Mucosa of stomach (tissue), 1 donor: ENCODE measurements at regions not wholly inside any gene's neighbourhood (a gene's known extent, or its start where the extent isn't known, plus 50 kb on each side); places are given as distances from the start of the nearest gene placed in this dataset.
"Not testable (repeated sequence)": the region's sequence is repeated elsewhere in the genome, so short reads cannot be mapped to it uniquely, and the experiment has no call there.

ENCODE experiments used
- H3K27me3 ChIP-seq: one replicate; pipeline ENCODE4 v1.7.0; 2013; ENCODE audit warnings: mild to moderate bottlenecking, low read length; ENCODE audit not compliant: control insufficient read depth, insufficient read depth
- H3K36me3 ChIP-seq: one replicate; pipeline ENCODE4 v1.7.0; 2013; ENCODE audit warnings: low read length; ENCODE audit not compliant: control insufficient read depth, insufficient read depth
- H3K4me1 ChIP-seq: one replicate; pipeline ENCODE4 v1.7.0; 2013; ENCODE audit warnings: mild to moderate bottlenecking, low read length; ENCODE audit not compliant: control insufficient read depth, insufficient read depth
- H3K4me3 ChIP-seq: one replicate; pipeline ENCODE4 v1.7.0; 2013; ENCODE audit warnings: low read length
- H3K9ac ChIP-seq: one replicate; pipeline ENCODE4 v1.7.0; 2013; ENCODE audit warnings: mild to moderate bottlenecking, low read length, moderate library complexity
- H3K9me3 ChIP-seq: one replicate; pipeline ENCODE4 v1.7.0; 2013; ENCODE audit warnings: mild to moderate bottlenecking, low read length, moderate library complexity; ENCODE audit not compliant: control insufficient read depth
- donor health status: Pancreatic carcinoma.

DNA sequence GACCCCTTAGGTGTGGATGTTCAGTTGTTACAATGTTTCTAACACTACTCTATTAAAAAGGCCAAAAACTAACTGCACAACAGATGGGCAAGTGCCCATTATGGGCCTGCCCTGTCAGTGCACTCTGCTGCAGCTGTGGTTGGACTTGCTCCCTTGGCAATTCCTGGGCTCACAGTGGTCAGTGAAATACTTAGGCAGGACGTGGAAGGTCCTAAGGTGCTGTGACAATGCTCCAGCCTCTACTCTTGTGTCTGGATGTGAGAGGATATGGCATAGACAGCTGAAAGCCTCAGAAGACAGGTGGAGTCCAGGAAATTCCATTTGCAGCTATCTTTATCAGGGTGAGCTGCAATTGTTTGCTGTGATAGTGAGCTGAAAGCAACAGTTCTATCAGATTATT is 136.5 kb upstream of the OLIG3 start:
- no peaks in the 10 kb centered on the region for H3K4me1 ChIP-seq
- no peaks in the 10 kb centered on the region for H3K27me3 ChIP-seq
- no peaks in the 10 kb centered on the region for H3K36me3 ChIP-seq
- H3K9me3 ChIP-seq, result no peaks in the 10 kb centered on the region
- no peak overlapping the region for H3K4me3 ChIP-seq
- no peak overlapping the region for H3K9ac ChIP-seq

- Histone ChIP-seq H3K9ac (no peak overlapping the region), H3K36me3 (no peaks in the 10 kb centered on the region), H3K27me3 (no peaks in the 10 kb centered on the region), H3K4me3 (no peak overlapping the region), H3K9me3 (no peaks in the 10 kb centered on the region), H3K4me1 (no peaks in the 10 kb centered on the region)
Measured at GRCh38 chr6:137631323-137631722, 137.1 kb upstream of the OLIG3 start.

GRCh38 chr6:137634177-137634576 is 140.0 kb upstream of the OLIG3 start:
- not testable (repeated sequence) for H3K4me1 ChIP-seq, H3K27me3 ChIP-seq, H3K36me3 ChIP-seq, H3K4me3 ChIP-seq, H3K9ac ChIP-seq, H3K9me3 ChIP-seq

GRCh38 chr6:137637121-137637520 is 142.9 kb upstream of the OLIG3 start:
- no peaks in the 10 kb centered on the region for H3K9me3 ChIP-seq
- H3K27me3 ChIP-seq, result no peaks in the 10 kb centered on the region
- no peaks in the 10 kb centered on the region for H3K4me1 ChIP-seq
- no peak overlapping the region for H3K9ac ChIP-seq
- no peaks in the 10 kb centered on the region for H3K36me3 ChIP-seq
- H3K4me3 ChIP-seq, result no peak overlapping the region

GRCh38 chr6:137638926-137639706 is 144.9 kb upstream of the OLIG3 start:
- Histone ChIP-seq H3K4me3 (no peak overlapping the region), H3K36me3 (no peaks in the 10 kb centered on the region), H3K9me3 (no peaks in the 10 kb centered on the region), H3K27me3 (no peaks in the 10 kb centered on the region), H3K4me1 (no peaks in the 10 kb centered on the region), H3K9ac (no peak overlapping the region)

DNA sequence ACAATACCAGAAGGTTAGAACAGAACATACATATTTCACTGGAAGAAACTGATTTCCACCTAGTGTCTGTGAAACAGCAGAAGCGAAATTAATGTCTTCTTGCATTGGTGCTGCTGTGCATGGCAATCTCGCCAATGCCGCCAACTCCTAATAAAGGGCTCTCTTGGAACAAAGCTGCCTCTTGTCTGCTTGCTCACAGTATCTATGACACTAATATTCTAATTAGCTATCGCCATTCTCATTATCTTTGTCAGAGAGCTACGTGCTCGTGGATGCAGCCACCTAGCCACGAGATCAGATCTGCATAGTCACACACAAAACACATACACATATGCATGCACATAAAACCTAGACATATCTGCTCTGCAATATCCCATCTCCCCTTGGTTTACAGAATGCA is 145.9 kb upstream of the OLIG3 start:
- Histone ChIP-seq H3K27me3 (no peaks in the 10 kb centered on the region), H3K9ac (no peak overlapping the region), H3K9me3 (no peaks in the 10 kb centered on the region), H3K36me3 (no peaks in the 10 kb centered on the region), H3K4me3 (no peak overlapping the region), H3K4me1 (no peaks in the 10 kb centered on the region)

DNA sequence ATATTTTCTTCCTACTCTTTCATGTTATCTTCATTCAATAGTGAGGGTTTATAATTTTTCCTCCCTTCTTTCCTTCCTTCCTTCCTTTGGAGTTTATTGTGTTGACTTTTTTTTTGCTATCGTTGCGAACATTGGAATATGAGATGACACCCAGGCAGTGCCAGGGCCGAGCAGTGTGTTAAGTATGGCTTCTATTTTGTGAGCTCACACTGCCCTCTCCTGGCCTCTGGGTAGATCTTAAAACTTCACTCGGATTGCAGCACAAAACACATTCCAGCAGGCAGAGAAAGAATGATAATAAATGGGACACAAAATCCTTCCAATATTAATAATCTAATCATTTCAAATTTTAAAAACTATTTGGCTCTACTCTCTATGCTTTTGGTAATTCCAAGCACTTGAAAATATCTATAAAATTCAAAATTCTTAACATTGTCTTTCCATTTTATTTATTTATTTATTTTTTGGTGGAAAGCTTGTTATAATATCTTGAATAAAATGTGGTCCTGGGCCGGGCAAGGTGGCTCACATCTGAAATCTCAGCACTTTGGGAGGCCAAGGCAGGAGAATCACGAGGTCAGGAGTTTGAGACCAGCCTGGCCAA is 147.4 kb upstream of the OLIG3 start:
- Histone ChIP-seq H3K9ac (no peak overlapping the region), H3K27me3 (no peaks in the 10 kb centered on the region), H3K4me1 (no peaks in the 10 kb centered on the region), H3K4me3 (no peak overlapping the region), H3K9me3 (no peaks in the 10 kb centered on the region), H3K36me3 (no peaks in the 10 kb centered on the region)

DNA sequence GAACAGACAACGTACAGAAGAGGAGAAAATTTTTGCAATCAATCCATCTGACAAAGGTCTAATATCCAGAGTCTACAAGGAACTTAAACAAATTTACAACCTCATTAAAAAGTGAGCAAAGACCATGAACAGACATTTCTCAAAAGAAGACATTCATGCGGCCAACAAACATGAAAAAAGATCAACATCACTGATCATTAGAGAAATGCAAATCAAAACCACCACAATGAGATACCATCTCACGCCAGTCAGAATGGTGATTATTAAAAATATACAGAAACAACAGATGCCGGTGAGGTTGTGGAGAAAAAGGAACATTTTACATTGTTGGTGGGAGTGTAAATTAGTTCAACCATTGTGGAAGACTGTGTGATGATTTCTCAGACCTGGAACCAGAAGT is 149.0 kb upstream of the OLIG3 start:
- H3K4me3 ChIP-seq, H3K4me1 ChIP-seq, H3K27me3 ChIP-seq, H3K9me3 ChIP-seq, H3K9ac ChIP-seq, H3K36me3 ChIP-seq: not testable (repeated sequence)

GRCh38 chr6:137643644-137644043 is 149.4 kb upstream of the OLIG3 start:
- H3K4me3 ChIP-seq, H3K9ac ChIP-seq, H3K36me3 ChIP-seq, H3K27me3 ChIP-seq, H3K9me3 ChIP-seq: not testable (repeated sequence)
- peaks cover 13% of the 10 kb centered on the region for H3K4me1 ChIP-seq

GRCh38 chr6:137645850-137646249 is 151.7 kb upstream of the OLIG3 start:
- H3K4me1 ChIP-seq, result peaks cover 26% of the 10 kb centered on the region
- no peaks in the 10 kb centered on the region for H3K9me3 ChIP-seq
- H3K36me3 ChIP-seq, result no peaks in the 10 kb centered on the region

DNA sequence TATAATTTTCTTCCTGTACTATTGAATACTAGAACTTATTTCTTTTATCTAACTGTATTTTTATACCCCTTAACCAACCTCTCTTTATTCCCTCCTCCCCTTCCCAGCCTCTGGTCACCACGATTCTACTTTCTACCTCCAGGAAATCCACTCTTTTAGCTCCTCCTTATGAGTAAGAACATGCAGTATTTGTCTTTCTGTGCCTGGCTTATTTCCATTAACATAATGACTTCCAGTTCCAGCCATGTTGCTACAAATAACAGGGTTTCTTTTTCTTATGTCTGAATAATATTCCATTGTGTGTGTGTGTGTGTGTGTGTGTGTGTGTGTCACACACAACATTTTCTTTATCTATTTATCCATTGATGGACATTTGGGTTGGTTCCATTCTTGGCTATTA is 152.3 kb upstream of the OLIG3 start:
- Histone ChIP-seq H3K4me3 (no peak overlapping the region), H3K36me3 (no peaks in the 10 kb centered on the region), H3K9ac (no peak overlapping the region), H3K4me1 (peaks cover 33% of the 10 kb centered on the region), H3K27me3 (no peaks in the 10 kb centered on the region), H3K9me3 (no peaks in the 10 kb centered on the region)

More at GRCh38 chr6:137645850-137646249, 151.7 kb upstream of the OLIG3 start:
- no peak overlapping the region for H3K9ac ChIP-seq
- H3K27me3 ChIP-seq, result no peaks in the 10 kb centered on the region
- H3K4me3 ChIP-seq, result no peak overlapping the region

- H3K27me3 ChIP-seq, result no peaks in the 10 kb centered on the region
- H3K36me3 ChIP-seq, result no peaks in the 10 kb centered on the region
- H3K9me3 ChIP-seq, result no peaks in the 10 kb centered on the region
- no peak overlapping the region for H3K9ac ChIP-seq
- peaks cover 33% of the 10 kb centered on the region for H3K4me1 ChIP-seq
- peak overlapping the region; percentile 3 for H3K4me3 ChIP-seq
Measured at GRCh38 chr6:137647762-137648447, 153.7 kb upstream of the OLIG3 start.
